Natural killer cell (primary cell): ENCODE measurements at regions not wholly inside any gene's neighbourhood (a gene's known extent, or its start where the extent isn't known, plus 50 kb on each side); places are given as distances from the start of the nearest gene placed in this dataset.

Experiments used
- ATAC-seq, 3 donors: fragments of 150-1000 bp in 2 of 3; fragments of 200-7000 bp in 1 of 3; cut with Tn5 transposase; 1 replicate in 1 of 3; 2 replicates in 2 of 3; pipeline ENCODE4 v1.10.0; 2021; ENCODE audit warnings: mild to moderate bottlenecking in 2 of 3, moderate library complexity in 2 of 3
- DNase-seq, 2 donors: peaks; one replicate each; pipeline versions ENCODE4 v3.0.0 to v3.0.0-alpha.2; 2013 to 2021; ENCODE audit warnings: mixed read lengths in 1 of 2
- H3K27ac ChIP-seq: one replicate; pipeline ENCODE4 v1.5.1; 2013; ENCODE audit warnings: mild to moderate bottlenecking, low read length
- H3K27me3 ChIP-seq: one replicate; pipeline ENCODE4 v1.6.1; 2013; ENCODE audit warnings: low read length; ENCODE audit not compliant: control insufficient read depth, insufficient read depth
- H3K36me3 ChIP-seq: one replicate; pipeline ENCODE4 v1.6.1; 2013; ENCODE audit warnings: low read length; ENCODE audit not compliant: control insufficient read depth, insufficient read depth
- H3K4me1 ChIP-seq: one replicate; pipeline ENCODE4 v1.6.1; 2013; ENCODE audit warnings: low read length; ENCODE audit not compliant: control insufficient read depth, insufficient read depth
- H3K4me3 ChIP-seq: one replicate; pipeline ENCODE4 v1.5.1; 2013; ENCODE audit warnings: low read length
- H3K9me3 ChIP-seq: one replicate; pipeline ENCODE4 v1.6.1; 2013; ENCODE audit warnings: low read length; ENCODE audit not compliant: control insufficient read depth, insufficient read depth
- H3K27ac Mint-ChIP-seq, 2 donors: one replicate each; pipeline ENCODE4 v1.8.0; 2022; ENCODE audit warnings: mild to moderate bottlenecking in 2 of 2, mixed read lengths in 2 of 2, moderate library complexity in 1 of 2
- H3K27me3 Mint-ChIP-seq, 2 donors: one replicate each; pipeline ENCODE4 v1.8.0; 2022; ENCODE audit warnings: low read depth in 2 of 2, mixed read lengths in 2 of 2
- H3K36me3 Mint-ChIP-seq: one replicate; pipeline ENCODE4 v1.8.0; 2022; ENCODE audit warnings: mixed read lengths
- H3K4me1 Mint-ChIP-seq, 2 donors: one replicate each; pipeline ENCODE4 v1.8.0; 2022; ENCODE audit warnings: mixed read lengths in 2 of 2
- H3K4me3 Mint-ChIP-seq: one replicate; pipeline ENCODE4 v1.8.0; 2022; ENCODE audit warnings: mild to moderate bottlenecking, moderate library complexity, mixed read lengths
- H3K9me3 Mint-ChIP-seq, 2 donors: one replicate each; pipeline ENCODE4 v1.8.0; 2022; ENCODE audit warnings: mixed read lengths in 2 of 2
- WGBS: methylation state at CpG from one replicate; pipeline ENCODE4 v1.1.7; 2013; ENCODE audit warnings: missing lambda C conversion rate; ENCODE audit not compliant: insufficient coverage; 5-methylcytosine and 5-hydroxymethylcytosine counted together
- intact Hi-C: fragments of 100-400 bp; cut with micrococcal nuclease; formaldehyde crosslinking; loops from one replicate; pipeline ENCODE4 v1.14.2; 2022
- TF ChIP-seq, protein P1 (sequence below): fragments of 200-600 bp; IDR thresholded peaks from one replicate; pipeline ENCODE4 v1.8.0; 2022; ENCODE audit warnings: antibody characterized with exemption

DNA sequence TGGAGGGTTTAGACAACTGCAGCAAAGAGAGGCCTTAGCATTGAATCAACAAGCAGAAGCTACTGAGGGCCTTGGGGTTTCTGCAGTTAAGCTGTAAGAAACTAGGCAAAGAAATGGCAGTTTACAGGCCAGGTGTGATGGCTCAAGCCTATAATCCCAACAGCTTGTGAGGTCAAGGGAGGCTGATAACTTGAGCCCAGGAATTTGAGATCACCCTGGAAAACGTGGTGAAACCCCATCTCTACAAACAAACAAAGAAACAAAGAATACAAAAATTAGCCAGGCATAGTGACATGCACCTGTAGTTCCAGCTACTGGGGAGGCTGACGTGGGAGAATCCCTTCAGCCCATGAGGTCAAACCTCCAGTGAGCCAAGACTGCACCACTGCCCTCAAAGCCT is 421.6 kb upstream of the CHST9 start:
- no peak overlapping the region for H3K4me3 ChIP-seq
- Mint-ChIP-seq H3K4me1 (no peaks in the 10 kb centered on the region), H3K27me3 (no peaks in the 10 kb centered on the region), H3K36me3 (no peaks in the 10 kb centered on the region), H3K9me3 (peaks cover 0 to 3% of the 10 kb centered on the region in 2 donors), H3K4me3 (no peak overlapping the region), H3K27ac (no peak overlapping the region)
- no peaks in the 10 kb centered on the region for H3K36me3 ChIP-seq
- WGBS, result 69% methylated on average over 2 of the region's 2 CpGs
- TF ChIP-seq, protein P1, sequence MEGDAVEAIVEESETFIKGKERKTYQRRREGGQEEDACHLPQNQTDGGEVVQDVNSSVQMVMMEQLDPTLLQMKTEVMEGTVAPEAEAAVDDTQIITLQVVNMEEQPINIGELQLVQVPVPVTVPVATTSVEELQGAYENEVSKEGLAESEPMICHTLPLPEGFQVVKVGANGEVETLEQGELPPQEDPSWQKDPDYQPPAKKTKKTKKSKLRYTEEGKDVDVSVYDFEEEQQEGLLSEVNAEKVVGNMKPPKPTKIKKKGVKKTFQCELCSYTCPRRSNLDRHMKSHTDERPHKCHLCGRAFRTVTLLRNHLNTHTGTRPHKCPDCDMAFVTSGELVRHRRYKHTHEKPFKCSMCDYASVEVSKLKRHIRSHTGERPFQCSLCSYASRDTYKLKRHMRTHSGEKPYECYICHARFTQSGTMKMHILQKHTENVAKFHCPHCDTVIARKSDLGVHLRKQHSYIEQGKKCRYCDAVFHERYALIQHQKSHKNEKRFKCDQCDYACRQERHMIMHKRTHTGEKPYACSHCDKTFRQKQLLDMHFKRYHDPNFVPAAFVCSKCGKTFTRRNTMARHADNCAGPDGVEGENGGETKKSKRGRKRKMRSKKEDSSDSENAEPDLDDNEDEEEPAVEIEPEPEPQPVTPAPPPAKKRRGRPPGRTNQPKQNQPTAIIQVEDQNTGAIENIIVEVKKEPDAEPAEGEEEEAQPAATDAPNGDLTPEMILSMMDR, result no peak
- H3K9me3 ChIP-seq, result no peaks in the 10 kb centered on the region
- ATAC-seq, result no peak
- H3K4me1 ChIP-seq, result no peaks in the 10 kb centered on the region
- no peak overlapping the region for H3K27ac ChIP-seq
- no peak for DNase-seq
- intact Hi-C loops, result no loop called here
- H3K27me3 ChIP-seq, result no peaks in the 10 kb centered on the region

DNA sequence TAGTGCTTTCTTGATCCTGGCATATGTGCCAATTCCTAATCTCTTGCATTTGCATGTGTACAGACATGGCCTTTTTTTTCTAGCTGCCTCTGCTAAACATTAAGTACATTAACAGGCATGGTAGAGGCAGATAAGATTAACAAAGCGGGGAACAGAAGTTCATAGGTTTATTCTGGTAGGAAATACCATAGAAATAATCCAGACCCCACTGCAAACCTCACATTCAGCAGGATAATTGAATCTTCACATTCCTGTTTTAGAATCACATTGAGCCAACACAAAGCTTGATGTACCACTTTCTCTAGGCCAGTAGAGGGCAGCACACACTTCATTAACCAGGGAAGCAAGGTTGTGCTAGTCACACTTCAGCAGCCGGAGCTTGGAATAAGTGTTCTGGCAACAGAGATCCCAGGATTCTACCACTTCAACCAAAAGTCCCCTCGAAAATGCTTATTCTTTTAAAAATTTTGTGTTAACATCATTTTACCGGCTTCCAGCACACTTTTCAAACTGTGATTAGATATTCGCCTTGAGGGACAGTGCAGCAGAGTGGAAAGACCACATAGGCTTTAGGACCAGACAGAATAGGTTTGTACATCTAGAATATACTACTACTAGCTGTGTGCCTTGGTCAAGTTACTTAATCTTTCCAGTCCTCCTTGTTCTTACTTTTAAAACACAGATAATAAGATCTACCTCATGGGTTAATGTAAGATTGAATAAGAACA is 420.2 kb upstream of the CHST9 start:
- Mint-ChIP-seq H3K27me3 (no peaks in the 10 kb centered on the region), H3K9me3 (peaks cover 0 to 3% of the 10 kb centered on the region in 2 donors), H3K4me3 (no peak overlapping the region), H3K27ac (no peak overlapping the region), H3K4me1 (no peaks in the 10 kb centered on the region), H3K36me3 (no peaks in the 10 kb centered on the region)
- DNase-seq (peak in 1 of 2 donors; percentile 39), ATAC-seq (peak; percentile 55 to 61 (median 58))
- Histone ChIP-seq H3K27me3 (no peaks in the 10 kb centered on the region), H3K9me3 (no peaks in the 10 kb centered on the region), H3K4me1 (no peaks in the 10 kb centered on the region), H3K27ac (no peak overlapping the region), H3K4me3 (no peak overlapping the region), H3K36me3 (no peaks in the 10 kb centered on the region)
- TF ChIP-seq, protein P1, result peak; percentile 44
- WGBS, result 50% methylated on average over 4 of the region's 5 CpGs
- intact Hi-C loops, result no loop called here

DNA sequence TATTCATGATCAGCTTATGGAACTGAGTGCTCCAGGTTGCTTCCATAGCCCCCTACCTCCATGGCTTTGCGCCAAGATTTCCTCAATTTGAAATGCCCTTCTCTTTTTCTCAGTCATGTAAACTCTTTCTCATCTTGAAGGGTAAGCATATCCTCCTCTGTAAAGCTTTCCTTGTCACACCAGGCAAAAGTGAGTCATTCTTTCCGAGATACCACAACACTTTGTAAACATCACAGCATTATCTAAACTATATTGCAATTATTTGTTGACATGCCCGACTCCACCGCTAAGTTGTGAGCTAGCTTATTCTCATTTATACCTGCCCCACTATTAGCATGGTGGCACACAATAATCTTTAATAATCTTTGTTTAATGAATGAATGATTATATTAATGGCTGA is 419.5 kb upstream of the CHST9 start:
- H3K4me3 Mint-ChIP-seq, result no peak overlapping the region
- no peaks in the 10 kb centered on the region for H3K4me1 Mint-ChIP-seq
- WGBS, result 89% methylated on average over 4 of the region's 4 CpGs
- no peak overlapping the region for H3K4me3 ChIP-seq
- DNase-seq, result no peak
- H3K27ac Mint-ChIP-seq, result no peak overlapping the region
- no peaks in the 10 kb centered on the region for H3K27me3 Mint-ChIP-seq
- H3K9me3 Mint-ChIP-seq, result peaks cover 0 to 3% of the 10 kb centered on the region in 2 donors
- H3K9me3 ChIP-seq, result no peaks in the 10 kb centered on the region
- H3K27me3 ChIP-seq, result no peaks in the 10 kb centered on the region
- H3K36me3 Mint-ChIP-seq, result no peaks in the 10 kb centered on the region
- intact Hi-C loops, result no loop called here
- TF ChIP-seq, protein P1, result no peak
- H3K27ac ChIP-seq, result no peak overlapping the region
- no peak for ATAC-seq
- H3K36me3 ChIP-seq, result no peaks in the 10 kb centered on the region
- H3K4me1 ChIP-seq, result no peaks in the 10 kb centered on the region

DNA sequence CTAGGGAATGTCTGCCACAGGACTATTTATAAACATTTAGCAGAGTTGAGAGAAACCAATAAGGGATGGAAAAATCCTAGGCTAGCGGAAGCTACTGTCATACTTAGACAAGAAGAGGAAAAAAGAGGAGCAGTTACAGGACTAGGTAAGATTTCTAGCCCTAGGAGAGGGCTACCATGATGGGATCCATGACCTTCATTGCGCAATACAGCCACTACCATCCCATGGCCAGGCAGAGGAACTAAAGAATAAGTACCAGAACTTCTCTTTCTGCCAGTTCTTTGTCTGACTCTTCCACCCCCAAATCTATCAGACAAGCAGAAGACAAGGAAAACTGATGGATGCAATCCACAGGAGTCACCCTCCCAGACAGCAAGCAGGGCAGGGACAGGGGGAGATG is 417.0 kb upstream of the CHST9 start:
- H3K9me3 Mint-ChIP-seq, result peaks cover 0 to 3% of the 10 kb centered on the region in 2 donors
- intact Hi-C loops, result no loop called here
- no peak overlapping the region for H3K4me3 ChIP-seq

More for the DNA sequence above, 417.0 kb upstream of the CHST9 start:
- Mint-ChIP-seq H3K4me3 (no peak overlapping the region), H3K4me1 (no peaks in the 10 kb centered on the region), H3K27me3 (no peaks in the 10 kb centered on the region), H3K36me3 (no peaks in the 10 kb centered on the region), H3K27ac (no peak overlapping the region)
- no peak for ATAC-seq
- Histone ChIP-seq H3K27ac (no peak overlapping the region), H3K27me3 (no peaks in the 10 kb centered on the region), H3K4me1 (no peaks in the 10 kb centered on the region), H3K36me3 (no peaks in the 10 kb centered on the region), H3K9me3 (no peaks in the 10 kb centered on the region)
- DNase-seq, result no peak
- TF ChIP-seq, protein P1, result no peak
- 89% methylated on average over 2 of the region's 2 CpGs for WGBS
